ENCODE measurements at regions not wholly inside any gene's neighbourhood (a gene's known extent, or its start where the extent isn't known, plus 50 kb on each side); places are given as distances from the start of the nearest gene placed in this dataset.

GRCh38 chr9:29625292-29625731 is 2052.0 kb upstream of the C9orf72 start:
- 18% methylated on average over 2 of the region's 2 CpGs for WGBS (ENCODE audit: low lambda C conversion rate)
- intact Hi-C loops (cut with micrococcal nuclease; ENCODE audit: unreplicated experiment) = no loop called here
- DNase-seq (ENCODE audit: low spot score) (no peak), ATAC-seq (no peak), FAIRE-seq (no peak)
- no peaks in the 10 kb centered on the region for H3K79me2 ChIP-seq (ENCODE audit: insufficient read depth, low read length)
- POLR2A ChIA-PET = no interaction called here
- H4K20me1 ChIP-seq (ENCODE audit: insufficient read depth, low read length) = no peaks in the 10 kb centered on the region
- no peak overlapping the region for H2AFZ ChIP-seq (ENCODE audit: low read length)
- no peak overlapping the region for H3K4me2 ChIP-seq (ENCODE audit: low read depth, low read length)
- H3K9ac ChIP-seq (ENCODE audit: insufficient read depth, low read depth, low read length) = no peak overlapping the region
- H3K36me3 ChIP-seq (replicated peaks in 1 of 2; ENCODE audit: control insufficient read depth in 1 of 2, insufficient read depth in 2 of 2, low read length in 2 of 2) = no peaks in the 10 kb centered on the region
- H3K4me1 ChIP-seq (ENCODE audit: insufficient read depth, low read length) = no peaks in the 10 kb centered on the region
- CTCF ChIA-PET (ENCODE audit: low intra/inter-chr PET ratio, low total read pairs) = no interaction called here
- no peak overlapping the region for H3K4me3 ChIP-seq (replicated peaks in 1 of 3; ENCODE audit: insufficient read depth in 1 of 3, low read depth in 2 of 3, low read length in 3 of 3)
- in situ Hi-C loops (cut with HindIII; ENCODE audit: extremely low pct_ligation_motif_present, low pct_unique_long_range_greater_than_20kb) = no loop called here
- BruUV-seq (replicated peaks) = no TSS peak
- TF ChIP-seq ISX (CRISPR knock-in tag; conservative IDR thresholded peaks at IDR 0.05) = no peak
- no peak for TF ChIP-seq ZNF580 (CRISPR knock-in tag; IDR thresholded peaks at IDR 0.05; ENCODE audit: borderline replicate concordance, low read depth)
- no peak for TF ChIP-seq LBX2 (CRISPR knock-in tag; IDR thresholded peaks at IDR 0.05; ENCODE audit: borderline replicate concordance)
- no peak for TF ChIP-seq RNF2 (conservative IDR thresholded peaks at IDR 0.05; ENCODE audit: low read depth)
- no peak for TF ChIP-seq ZNF678 (CRISPR knock-in tag; IDR thresholded peaks at IDR 0.05)
- no peak for TF ChIP-seq ZNF563 (CRISPR knock-in tag; IDR thresholded peaks at IDR 0.05)
- no peak for TF ChIP-seq ZNF615 (CRISPR knock-in tag; IDR thresholded peaks at IDR 0.05; ENCODE audit: borderline replicate concordance)
- no peak for TF ChIP-seq KDM1A (CRISPR knock-in tag; IDR thresholded peaks at IDR 0.05)
- no peak for TF ChIP-seq ZNF75D (CRISPR knock-in tag; IDR thresholded peaks at IDR 0.05; ENCODE audit: borderline replicate concordance)
- TF ChIP-seq, protein P1, sequence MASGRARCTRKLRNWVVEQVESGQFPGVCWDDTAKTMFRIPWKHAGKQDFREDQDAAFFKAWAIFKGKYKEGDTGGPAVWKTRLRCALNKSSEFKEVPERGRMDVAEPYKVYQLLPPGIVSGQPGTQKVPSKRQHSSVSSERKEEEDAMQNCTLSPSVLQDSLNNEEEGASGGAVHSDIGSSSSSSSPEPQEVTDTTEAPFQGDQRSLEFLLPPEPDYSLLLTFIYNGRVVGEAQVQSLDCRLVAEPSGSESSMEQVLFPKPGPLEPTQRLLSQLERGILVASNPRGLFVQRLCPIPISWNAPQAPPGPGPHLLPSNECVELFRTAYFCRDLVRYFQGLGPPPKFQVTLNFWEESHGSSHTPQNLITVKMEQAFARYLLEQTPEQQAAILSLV (CRISPR knock-in tag; IDR thresholded peaks at IDR 0.05; ENCODE audit: borderline replicate concordance) = no peak
- TF ChIP-seq KDM2A (CRISPR knock-in tag; IDR thresholded peaks at IDR 0.05; ENCODE audit: borderline replicate concordance, low read depth) = no peak
- no peak for TF ChIP-seq RBM22 (optimal IDR thresholded peaks at IDR 0.05; ENCODE audit: low read length)
- no peak for TF ChIP-seq KLF13 (CRISPR knock-in tag; IDR thresholded peaks at IDR 0.05)
- TF ChIP-seq, protein P2, sequence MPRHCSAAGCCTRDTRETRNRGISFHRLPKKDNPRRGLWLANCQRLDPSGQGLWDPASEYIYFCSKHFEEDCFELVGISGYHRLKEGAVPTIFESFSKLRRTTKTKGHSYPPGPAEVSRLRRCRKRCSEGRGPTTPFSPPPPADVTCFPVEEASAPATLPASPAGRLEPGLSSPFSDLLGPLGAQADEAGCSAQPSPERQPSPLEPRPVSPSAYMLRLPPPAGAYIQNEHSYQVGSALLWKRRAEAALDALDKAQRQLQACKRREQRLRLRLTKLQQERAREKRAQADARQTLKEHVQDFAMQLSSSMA (CRISPR knock-in tag; IDR thresholded peaks at IDR 0.05) = no peak
- H3K9me3 ChIP-seq (ENCODE audit: low read length) = no peaks in the 10 kb centered on the region
- no peak overlapping the region for H3K27ac ChIP-seq (ENCODE audit: extremely low read length, insufficient read depth, low read length)
- H3K27me3 ChIP-seq (ENCODE audit: control insufficient read depth in 1 of 2, insufficient read depth in 2 of 2, low read length in 2 of 2) = no peaks in the 10 kb centered on the region
